RWPE1 (cell line): ENCODE measurements at regions not wholly inside any gene's neighbourhood (a gene's known extent, or its start where the extent isn't known, plus 50 kb on each side); places are given as distances from the start of the nearest gene placed in this dataset.

ENCODE experiments used
- CTCF ChIA-PET: fragments of 350-600 bp; sonication (Branson Sonifier 250); formaldehyde crosslinking; extraction: SDS; loops from one replicate; lab custom pipeline; 2021; lab: Yijun Ruan, JAX
- POLR2A ChIA-PET: fragments of 400-600 bp; formaldehyde crosslinking; extraction: SDS; loops from one replicate; lab custom pipeline; 2020; ENCODE audit warnings: antibody characterized with exemption; ENCODE audit not compliant: low non-redundant PET; lab: Yijun Ruan, JAX
- DNase-seq: peaks from one replicate; pipeline ENCODE4 v3.0.0; 2012; ENCODE audit warnings: low spot score
- H3K27ac ChIP-seq: fragments of 450-650 bp; 2 replicates; pipeline ENCODE4 v1.5.1; 2017
- CTCF ChIP-seq: fragments of 450-650 bp; conservative IDR thresholded peaks from 2 replicates; pipeline ENCODE4 v1.5.1; 2017; ENCODE audit warnings: low read depth, mild to moderate bottlenecking

GRCh38 chr5:155353231-155353630, 339.7 kb downstream of the KIF4B start:
- ChIA-PET CTCF (interaction anchor here (0.6 to 0.7 kb wide), 2 partner anchors 468 to 640 kb away, joined by 3 read pairs; no protein-coding TSS in a partner anchor), POLR2A (no interaction called here)
- no peak for TF ChIP-seq CTCF
- no peak for DNase-seq
- H3K27ac ChIP-seq = no peak overlapping the region

- H3K27ac ChIP-seq = no peak overlapping the region
- ChIA-PET POLR2A (no interaction called here), CTCF (no interaction called here)
- DNase-seq = no peak
- TF ChIP-seq CTCF = no peak
Observed at GRCh38 chr5:155366096-155366495, 352.5 kb downstream of the KIF4B start.

- no peak for TF ChIP-seq CTCF
- ChIA-PET POLR2A (no interaction called here), CTCF (no interaction called here)
- DNase-seq = no peak
- no peak overlapping the region for H3K27ac ChIP-seq
Observed at GRCh38 chr5:155367841-155368240, 354.3 kb downstream of the KIF4B start.

- H3K27ac ChIP-seq = no peak overlapping the region
- CTCF ChIA-PET = no interaction called here
- TF ChIP-seq CTCF = no peak
- no peak for DNase-seq
- POLR2A ChIA-PET = no interaction called here
Observed at GRCh38 chr5:155368490-155368889, 354.9 kb downstream of the KIF4B start.

- no peak overlapping the region for H3K27ac ChIP-seq
- TF ChIP-seq CTCF = no peak
- DNase-seq = no peak
- ChIA-PET CTCF (interaction anchor here (0.7 kb wide), 1 partner anchor 1493 kb away, joined by 4 read pairs; no protein-coding TSS in a partner anchor), POLR2A (no interaction called here)
Observed at GRCh38 chr5:155380480-155380879, 366.9 kb downstream of the KIF4B start.

- H3K27ac ChIP-seq = no peak overlapping the region
- ChIA-PET CTCF (no interaction called here), POLR2A (no interaction called here)
- no peak for TF ChIP-seq CTCF
- no peak for DNase-seq
Observed at GRCh38 chr5:155381654-155382053, 368.1 kb downstream of the KIF4B start.
